ENCODE measurements at regions not wholly inside any gene's neighbourhood (a gene's known extent, or its start where the extent isn't known, plus 50 kb on each side); places are given as distances from the start of the nearest gene placed in this dataset.

GRCh38 chr1:113276507-113276906, 113.8 kb upstream of the MAGI3 start:
- WGBS, 2 donors (ENCODE audit: low coverage in 1 of 2) = 94% methylated on average over 2 of the region's 4 CpGs; no CpG with 5 or more reads in 1 of the 2 donors
- H3K27me3 ChIP-seq = no peaks in the 10 kb centered on the region

GRCh38 chr1:113278371-113278770, 111.9 kb upstream of the MAGI3 start:
- Histone ChIP-seq H3K36me3 (no peaks in the 10 kb centered on the region), H3K4me1 (no peaks in the 10 kb centered on the region), H3K9me3 (no peaks in the 10 kb centered on the region), H3K27ac (no peak overlapping the region), H3K27me3 (no peaks in the 10 kb centered on the region), H3K4me3 (no peak overlapping the region)
- no peak for ATAC-seq
- 56% methylated on average over 1 of the region's 1 CpG; no CpG with 5 or more reads in 1 of the 2 donors for WGBS, 2 donors (ENCODE audit: low coverage in 1 of 2)
- TF ChIP-seq POLR2AphosphoS5 (IDR thresholded peaks at IDR 0.05) = no peak
- no peak for TF ChIP-seq POLR2A (IDR thresholded peaks at IDR 0.05)
- TF ChIP-seq, protein P1, sequence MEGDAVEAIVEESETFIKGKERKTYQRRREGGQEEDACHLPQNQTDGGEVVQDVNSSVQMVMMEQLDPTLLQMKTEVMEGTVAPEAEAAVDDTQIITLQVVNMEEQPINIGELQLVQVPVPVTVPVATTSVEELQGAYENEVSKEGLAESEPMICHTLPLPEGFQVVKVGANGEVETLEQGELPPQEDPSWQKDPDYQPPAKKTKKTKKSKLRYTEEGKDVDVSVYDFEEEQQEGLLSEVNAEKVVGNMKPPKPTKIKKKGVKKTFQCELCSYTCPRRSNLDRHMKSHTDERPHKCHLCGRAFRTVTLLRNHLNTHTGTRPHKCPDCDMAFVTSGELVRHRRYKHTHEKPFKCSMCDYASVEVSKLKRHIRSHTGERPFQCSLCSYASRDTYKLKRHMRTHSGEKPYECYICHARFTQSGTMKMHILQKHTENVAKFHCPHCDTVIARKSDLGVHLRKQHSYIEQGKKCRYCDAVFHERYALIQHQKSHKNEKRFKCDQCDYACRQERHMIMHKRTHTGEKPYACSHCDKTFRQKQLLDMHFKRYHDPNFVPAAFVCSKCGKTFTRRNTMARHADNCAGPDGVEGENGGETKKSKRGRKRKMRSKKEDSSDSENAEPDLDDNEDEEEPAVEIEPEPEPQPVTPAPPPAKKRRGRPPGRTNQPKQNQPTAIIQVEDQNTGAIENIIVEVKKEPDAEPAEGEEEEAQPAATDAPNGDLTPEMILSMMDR (IDR thresholded peaks at IDR 0.05) = no peak
- no peak for TF ChIP-seq EP300 (IDR thresholded peaks at IDR 0.05)

More at GRCh38 chr1:113276507-113276906, 113.8 kb upstream of the MAGI3 start:
- TF ChIP-seq POLR2A (IDR thresholded peaks at IDR 0.05) (no peak), POLR2AphosphoS5 (IDR thresholded peaks at IDR 0.05) (no peak), EP300 (IDR thresholded peaks at IDR 0.05) (no peak)
- TF ChIP-seq, protein P1 (IDR thresholded peaks at IDR 0.05) = no peak
- Histone ChIP-seq H3K9me3 (no peaks in the 10 kb centered on the region), H3K4me1 (no peaks in the 10 kb centered on the region), H3K4me3 (no peak overlapping the region), H3K36me3 (no peaks in the 10 kb centered on the region), H3K27ac (no peak overlapping the region)
- no peak for ATAC-seq

- 84 to 87% methylated on average over 2 to 5 of the region's 5 CpGs for WGBS, 2 donors (ENCODE audit: low coverage in 1 of 2)
- H3K4me3 ChIP-seq = no peak overlapping the region
- no peaks in the 10 kb centered on the region for H3K4me1 ChIP-seq
- no peak overlapping the region for H3K27ac ChIP-seq
- no peaks in the 10 kb centered on the region for H3K27me3 ChIP-seq
- TF ChIP-seq POLR2AphosphoS5 (IDR thresholded peaks at IDR 0.05) (no peak), POLR2A (IDR thresholded peaks at IDR 0.05) (no peak), EP300 (IDR thresholded peaks at IDR 0.05) (no peak)
- TF ChIP-seq, protein P1 (IDR thresholded peaks at IDR 0.05) = no peak
- ATAC-seq = no peak
- H3K9me3 ChIP-seq = no peaks in the 10 kb centered on the region
- no peaks in the 10 kb centered on the region for H3K36me3 ChIP-seq
These were observed 111.5 kb upstream of the MAGI3 start for GRCh38 chr1:113278777-113279176.

DNA sequence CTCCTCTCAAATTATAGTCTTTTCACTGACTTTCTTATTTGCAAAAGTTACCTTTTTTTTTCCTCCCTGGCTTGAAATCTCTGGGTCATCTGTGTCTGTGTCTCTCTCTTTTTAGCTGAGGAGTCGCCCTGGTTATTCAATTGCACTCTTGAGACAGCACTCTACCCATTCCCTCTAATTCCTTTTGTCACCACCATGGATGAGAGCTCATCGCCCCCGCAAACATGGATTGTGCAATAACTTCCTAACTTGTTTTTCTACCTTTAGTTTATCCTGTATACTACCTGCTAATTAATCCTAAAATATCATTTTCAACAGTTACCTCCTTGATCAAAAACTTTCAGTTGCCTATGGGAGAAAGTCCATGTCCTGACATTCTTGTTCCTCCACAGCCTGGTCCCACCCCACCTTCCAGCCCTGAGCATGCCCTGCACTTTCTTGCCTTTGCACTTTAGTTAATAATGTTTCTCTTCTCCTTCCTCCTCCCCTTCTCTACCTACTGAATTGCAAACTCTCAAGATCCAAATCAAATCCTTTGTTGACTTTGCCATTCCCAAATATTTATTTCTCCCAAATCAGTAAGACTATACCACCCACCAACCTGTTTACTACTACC, 110.4 kb upstream of the MAGI3 start:
- Histone ChIP-seq H3K27me3 (no peaks in the 10 kb centered on the region), H3K4me1 (no peaks in the 10 kb centered on the region), H3K36me3 (no peaks in the 10 kb centered on the region), H3K9me3 (no peaks in the 10 kb centered on the region), H3K27ac (no peak overlapping the region), H3K4me3 (no peak overlapping the region)
- WGBS, 2 donors (ENCODE audit: low coverage in 1 of 2) = 93 to 96% methylated on average over 3 of the region's 3 CpGs
- no peak for ATAC-seq
- TF ChIP-seq EP300 (IDR thresholded peaks at IDR 0.05) (no peak), POLR2AphosphoS5 (IDR thresholded peaks at IDR 0.05) (no peak), POLR2A (IDR thresholded peaks at IDR 0.05) (no peak)
- TF ChIP-seq, protein P1 (IDR thresholded peaks at IDR 0.05) = no peak

DNA sequence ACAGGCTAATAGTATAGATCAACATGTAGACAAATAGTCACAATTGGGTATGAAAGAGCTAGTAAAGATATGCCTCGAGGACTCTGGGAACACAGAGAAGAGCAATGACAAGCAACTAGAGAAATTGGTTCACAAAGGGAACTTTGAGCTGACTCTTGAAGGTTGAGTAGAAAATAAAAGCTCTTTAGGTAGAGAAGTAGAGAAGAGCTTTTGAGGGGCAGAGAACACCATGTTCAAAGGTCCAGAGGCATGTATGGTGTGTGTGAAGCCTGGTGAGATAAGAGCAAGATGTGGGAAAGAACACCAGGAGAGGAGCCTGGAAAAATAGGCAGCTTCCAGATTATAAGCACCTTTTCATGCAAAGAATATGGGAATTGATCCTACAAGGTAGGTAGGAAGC, 109.7 kb upstream of the MAGI3 start:
- no peaks in the 10 kb centered on the region for H3K9me3 ChIP-seq
- no peaks in the 10 kb centered on the region for H3K4me1 ChIP-seq
- no peak overlapping the region for H3K27ac ChIP-seq
- TF ChIP-seq EP300 (IDR thresholded peaks at IDR 0.05) (no peak), POLR2A (IDR thresholded peaks at IDR 0.05) (no peak), POLR2AphosphoS5 (IDR thresholded peaks at IDR 0.05) (no peak)
- TF ChIP-seq, protein P1 (IDR thresholded peaks at IDR 0.05) = no peak
- no peak for ATAC-seq
- no peaks in the 10 kb centered on the region for H3K36me3 ChIP-seq
- H3K27me3 ChIP-seq = no peaks in the 10 kb centered on the region
- WGBS, 2 donors (ENCODE audit: low coverage in 1 of 2) = 92% methylated on average over 1 of the region's 1 CpG; no CpG with 5 or more reads in 1 of the 2 donors
- no peak overlapping the region for H3K4me3 ChIP-seq

Data from gastroesophageal sphincter (tissue), 4 donors.